ENCODE measurements at regions not wholly inside any gene's neighbourhood (a gene's known extent, or its start where the extent isn't known, plus 50 kb on each side); places are given as distances from the start of the nearest gene placed in this dataset.
"Not testable (repeated sequence)": the region's sequence is repeated elsewhere in the genome, so short reads cannot be mapped to it uniquely, and the experiment has no call there.

GRCh38 chr5:17127743-17128231 lies 89.6 kb upstream of the BASP1 start:
- DNase-seq (ENCODE audit: low read depth), result peak; percentile 63

GRCh38 chr5:17129093-17129849 lies 88.2 kb upstream of the BASP1 start:
- DNase-seq (ENCODE audit: low read depth), result no peak

GRCh38 chr5:17130302-17130701 lies 87.1 kb upstream of the BASP1 start:
- not testable (repeated sequence) for DNase-seq (ENCODE audit: low read depth)

GRCh38 chr5:17132444-17133083 lies 84.9 kb upstream of the BASP1 start:
- DNase-seq (ENCODE audit: low read depth), result no peak

- DNase-seq (ENCODE audit: low read depth), result no peak
Measured at GRCh38 chr5:17135050-17135449, 82.4 kb upstream of the BASP1 start.

- no peak for DNase-seq (ENCODE audit: low read depth)
Measured at GRCh38 chr5:17143335-17143734, 74.1 kb upstream of the BASP1 start.

- no peak for DNase-seq (ENCODE audit: low read depth)
Measured at GRCh38 chr5:17146280-17146841, 71.1 kb upstream of the BASP1 start.

GRCh38 chr5:17147170-17147569 lies 70.3 kb upstream of the BASP1 start:
- DNase-seq (ENCODE audit: low read depth), result no peak

GRCh38 chr5:17147617-17148016 lies 69.8 kb upstream of the BASP1 start:
- no peak for DNase-seq (ENCODE audit: low read depth)

- no peak for DNase-seq (ENCODE audit: low read depth)
Measured at GRCh38 chr5:17148481-17148880, 69.0 kb upstream of the BASP1 start.

- no peak for DNase-seq (ENCODE audit: low read depth)
Measured at GRCh38 chr5:17149786-17150185, 67.6 kb upstream of the BASP1 start.

- DNase-seq (ENCODE audit: low read depth), result no peak
Measured at GRCh38 chr5:17150531-17150930, 66.9 kb upstream of the BASP1 start.

- no peak for DNase-seq (ENCODE audit: low read depth)
Measured at GRCh38 chr5:17151686-17152085, 65.7 kb upstream of the BASP1 start.

GRCh38 chr5:17154211-17154996 lies 63.0 kb upstream of the BASP1 start:
- peak; percentile 83 for DNase-seq (ENCODE audit: low read depth)

GRCh38 chr5:17156463-17156862 lies 61.0 kb upstream of the BASP1 start:
- no peak for DNase-seq (ENCODE audit: low read depth)

- peak; percentile 71 for DNase-seq (ENCODE audit: low read depth)
Measured at GRCh38 chr5:17157294-17157693, 60.1 kb upstream of the BASP1 start.

- peak; percentile 99 for DNase-seq (ENCODE audit: low read depth)
Measured at GRCh38 chr5:17157916-17158529, 59.4 kb upstream of the BASP1 start.

GRCh38 chr5:17160756-17161040 lies 56.7 kb upstream of the BASP1 start:
- no peak for DNase-seq (ENCODE audit: low read depth)

GRCh38 chr5:17161662-17162061 lies 55.8 kb upstream of the BASP1 start:
- DNase-seq (ENCODE audit: low read depth), result no peak

- DNase-seq (ENCODE audit: low read depth), result no peak
Measured at GRCh38 chr5:17163221-17163620, 54.2 kb upstream of the BASP1 start.

GRCh38 chr5:17167171-17167891 lies 50.1 kb upstream of the BASP1 start:
- DNase-seq (ENCODE audit: low read depth), result no peak
